K562 (cell line): ENCODE measurements at regions not wholly inside any gene's neighbourhood (a gene's known extent, or its start where the extent isn't known, plus 50 kb on each side); places are given as distances from the start of the nearest gene placed in this dataset.

Experiments
- ATAC-seq: fragments of 200-7000 bp; cut with Tn5 transposase; 3 replicates; pipeline ENCODE4 v1.9.1; 2020; ENCODE audit warnings: moderate library complexity
- BruUV-seq: library from RNA; stranded (reverse); fragments of 400-500 nt; replicated peaks from 2 replicates; lab custom pipeline; 2021; lab: Mats Ljungman, UMichigan
- CTCF ChIA-PET: fragments of 300-600 bp; formaldehyde crosslinking; extraction: SDS; loops from one replicate; lab custom pipeline; 2021; ENCODE audit warnings: low intra/inter-chr PET ratio; lab: Yijun Ruan, JAX
- POLR2A ChIA-PET: fragments of 300-600, 350-650 bp; sonication (Branson Sonifier 250); formaldehyde crosslinking; extraction: SDS; loops from one replicate; lab custom pipeline; 2021; ENCODE audit warnings: antibody characterized with exemption, inconsistent platforms; lab: Yijun Ruan, JAX
- DNase-seq, 4 experiments: peaks; one replicate each; pipeline versions ENCODE4 v3.0.0 to v3.0.0-alpha.2; 2011 to 2018; ENCODE audit warnings: low spot score in 3 of 4, mixed read lengths in 3 of 4; ENCODE audit errors: extremely low read depth in 1 of 4
- FAIRE-seq: peaks from 2 replicates; lab custom pipeline; 2011; peaks lifted over from hg19 to GRCh38; lab: Jason Lieb, UNC
- H2AFZ ChIP-seq: 2 replicates; pipeline ENCODE4 v1.6.0; 2011; ENCODE audit warnings: low read depth, low read length, control low read depth, inconsistent platforms
- H3K27ac ChIP-seq: fragments of 200-600 bp; 3 replicates; pipeline ENCODE4 v1.8.0; 2011; ENCODE audit warnings: low read depth, mild to moderate bottlenecking, control low read depth, inconsistent platforms, low read length, moderate library complexity, mixed read lengths; ENCODE audit errors: extremely low read depth
- H3K27me3 ChIP-seq, 2 experiments: fragments of 300-600 bp in 1 of 2; 2 replicates in 1 of 2; 3 replicates in 1 of 2; pipeline versions ENCODE4 v1.6.0 to v1.8.0; 2011; ENCODE audit warnings: inconsistent platforms in 2 of 2, low read length in 2 of 2, mild to moderate bottlenecking in 1 of 2, mixed read lengths in 1 of 2, moderate library complexity in 1 of 2; ENCODE audit not compliant: control insufficient read depth in 2 of 2, insufficient read depth in 2 of 2
- H3K36me3 ChIP-seq: fragments of 300-600 bp; 3 replicates; pipeline ENCODE4 v1.8.0; 2011; ENCODE audit warnings: mild to moderate bottlenecking, low read length, inconsistent platforms; ENCODE audit not compliant: control insufficient read depth, insufficient read depth
- H3K4me1 ChIP-seq, 2 experiments: fragments of 200-600 bp in 1 of 2; replicated peaks in 1 of 2; 2 replicates in 1 of 2; 3 replicates in 1 of 2; pipeline versions ENCODE4 v1.5.1 to v1.8.0; 2011; ENCODE audit warnings: inconsistent platforms in 2 of 2, low read length in 2 of 2, mild to moderate bottlenecking in 1 of 2, mixed read lengths in 1 of 2, moderate library complexity in 1 of 2; ENCODE audit not compliant: control insufficient read depth in 2 of 2, insufficient read depth in 2 of 2
- H3K4me2 ChIP-seq: 2 replicates; pipeline ENCODE4 v1.6.1; 2011; ENCODE audit warnings: low read length, control low read depth, inconsistent platforms, mixed read lengths; ENCODE audit not compliant: insufficient read depth
- H3K4me3 ChIP-seq: fragments of 200-600 bp; sonication (generic), shearing (Covaris generic); 2 replicates; pipeline ENCODE4 v1.5.1; 2016; ENCODE audit warnings: control low read depth, inconsistent platforms
- H3K79me2 ChIP-seq: fragments of 200-600 bp; 3 replicates; pipeline ENCODE4 v1.8.0; 2011; ENCODE audit warnings: low read length, inconsistent platforms; ENCODE audit not compliant: control insufficient read depth, insufficient read depth
- H3K9ac ChIP-seq, 2 experiments: 2 replicates each; pipeline versions ENCODE4 v1.6.0 to v1.6.1; 2011; ENCODE audit warnings: low read depth in 2 of 2, low read length in 2 of 2, control low read depth in 1 of 2, inconsistent platforms in 1 of 2, mild to moderate bottlenecking in 1 of 2, mixed read lengths in 1 of 2; ENCODE audit not compliant: insufficient read depth in 1 of 2
- H3K9me1 ChIP-seq: one replicate; pipeline ENCODE4 v1.6.0; 2011; ENCODE audit warnings: inconsistent platforms, mild to moderate bottlenecking, low read length, moderate library complexity; ENCODE audit not compliant: control insufficient read depth, insufficient read depth
- H3K9me3 ChIP-seq: replicated peaks from 2 replicates; pipeline ENCODE4 v1.5.1; 2011; ENCODE audit warnings: low read depth, low read length, inconsistent platforms; ENCODE audit not compliant: control insufficient read depth, insufficient read depth
- H4K20me1 ChIP-seq: replicated peaks from 2 replicates; pipeline ENCODE4 v1.6.1; 2011; ENCODE audit warnings: low read length, inconsistent platforms, mixed read lengths; ENCODE audit not compliant: control insufficient read depth, insufficient read depth
- ATF7 ChIP-seq: fragments of 450-650 bp; IDR thresholded peaks from 2 replicates; pipeline ENCODE4 v1.7.1; 2014; ENCODE audit warnings: mild to moderate bottlenecking, moderate library complexity
- BCL6 ChIP-seq: fragments of 250-450 bp; sonication (Bioruptor Pico); IDR thresholded peaks from 2 replicates; pipeline ENCODE4 v1.4.0; 2020
- BRD9 ChIP-seq: fragments of 450-650 bp; IDR thresholded peaks from 2 replicates; pipeline ENCODE4 v1.6.1; 2018; ENCODE audit warnings: low read depth; ENCODE audit not compliant: partially characterized antibody
- COPS2 ChIP-seq: fragments of 450-650 bp; conservative IDR thresholded peaks from 2 replicates; pipeline ENCODE4 v1.6.1; 2016; ENCODE audit warnings: mild to moderate bottlenecking, moderate library complexity
- FOXJ2 ChIP-seq: fragments of 200-800 bp; sonication (Bioruptor generic); IDR thresholded peaks from 2 replicates; pipeline ENCODE4 v1.6.1; 2016; ENCODE audit warnings: missing genetic modification characterization, missing compliant biosample characterization
- FOXP4 ChIP-seq: sonication (generic); formaldehyde crosslinking; IDR thresholded peaks from 2 replicates; pipeline ENCODE4 v1.8.0; 2022; ENCODE audit warnings: mild to moderate bottlenecking, missing genetic modification reagents, borderline replicate concordance
- HNRNPH1 ChIP-seq: fragments of 200-400 bp; formaldehyde crosslinking; optimal IDR thresholded peaks from 2 replicates; pipeline ENCODE3; 2017; ENCODE audit warnings: low read depth, mild to moderate bottlenecking, low read length, moderate library complexity
- MYNN ChIP-seq, 2 experiments: sonication (generic); formaldehyde crosslinking in 1 of 2; IDR thresholded peaks; 2 replicates each; pipeline versions ENCODE4 v1.5.0 to v1.6.1; 2016 to 2020; ENCODE audit warnings: antibody characterized with exemption in 1 of 2, missing genetic modification reagents in 1 of 2
- NR2F6 ChIP-seq: fragments of 450-650 bp; formaldehyde crosslinking; IDR thresholded peaks from 2 replicates; pipeline ENCODE4 v1.4.0; 2020; ENCODE audit warnings: mild to moderate bottlenecking
- PHTF2 ChIP-seq: fragments of 250-450 bp; sonication (Bioruptor Pico); IDR thresholded peaks from 2 replicates; pipeline ENCODE4 v1.5.0; 2021; ENCODE audit warnings: mild to moderate bottlenecking
- POLR2B ChIP-seq: fragments of 450-650 bp; IDR thresholded peaks from 2 replicates; pipeline ENCODE4 v1.6.1; 2018; ENCODE audit warnings: low read depth; ENCODE audit not compliant: partially characterized antibody
- SETDB1 ChIP-seq: IDR thresholded peaks from one replicate; pipeline ENCODE4 v1.6.1; 2012; ENCODE audit warnings: low read length, control low read depth, inconsistent platforms
- XRCC5 ChIP-seq: fragments of 200-400 bp; formaldehyde crosslinking; IDR thresholded peaks from 2 replicates; pipeline ENCODE4 v1.6.1; 2017; ENCODE audit warnings: low read depth, mild to moderate bottlenecking, low read length
- ZNF165 ChIP-seq: fragments of 250-450 bp; sonication (Bioruptor Pico); IDR thresholded peaks from 2 replicates; pipeline ENCODE4 v1.4.0; 2020; ENCODE audit warnings: borderline replicate concordance
- WGBS: fragments of 100-300 bp; shearing (Covaris generic); methylation state at CpG from one replicate; pipeline ENCODE4 v1.1.6; 2016; ENCODE audit warnings: low coverage, mixed read lengths; ENCODE audit not compliant: insufficient coverage; ENCODE audit errors: missing lambda C conversion rate; 5-methylcytosine and 5-hydroxymethylcytosine counted together
- in situ Hi-C: fragments of 300-500 bp; cut with MboI; formaldehyde crosslinking; loops from 4 replicates; pipeline ENCODE4 v1.15.0; 2018; ENCODE audit warnings: inconsistent platforms, mixed read lengths
- intact Hi-C: fragments of 100-400 bp; cut with micrococcal nuclease; formaldehyde crosslinking; loops from 2 replicates; pipeline ENCODE4 v1.14.2; 2022
- TF ChIP-seq, protein P1 (sequence below): fragments of 250-450 bp; sonication (Bioruptor Pico); IDR thresholded peaks from 2 replicates; pipeline ENCODE4 v1.5.0; 2022; ENCODE audit warnings: mild to moderate bottlenecking
- TF ChIP-seq, protein P2 (sequence below): fragments of 250-450 bp; sonication (Bioruptor Pico); IDR thresholded peaks from 2 replicates; pipeline ENCODE4 v1.8.0; 2021; ENCODE audit warnings: moderate library complexity, mild to moderate bottlenecking, inconsistent platforms

GRCh38 chr4:59536428-59536827, 1663.7 kb upstream of the ADGRL3 start (continued):
- TF ChIP-seq COPS2 = no peak

DNA sequence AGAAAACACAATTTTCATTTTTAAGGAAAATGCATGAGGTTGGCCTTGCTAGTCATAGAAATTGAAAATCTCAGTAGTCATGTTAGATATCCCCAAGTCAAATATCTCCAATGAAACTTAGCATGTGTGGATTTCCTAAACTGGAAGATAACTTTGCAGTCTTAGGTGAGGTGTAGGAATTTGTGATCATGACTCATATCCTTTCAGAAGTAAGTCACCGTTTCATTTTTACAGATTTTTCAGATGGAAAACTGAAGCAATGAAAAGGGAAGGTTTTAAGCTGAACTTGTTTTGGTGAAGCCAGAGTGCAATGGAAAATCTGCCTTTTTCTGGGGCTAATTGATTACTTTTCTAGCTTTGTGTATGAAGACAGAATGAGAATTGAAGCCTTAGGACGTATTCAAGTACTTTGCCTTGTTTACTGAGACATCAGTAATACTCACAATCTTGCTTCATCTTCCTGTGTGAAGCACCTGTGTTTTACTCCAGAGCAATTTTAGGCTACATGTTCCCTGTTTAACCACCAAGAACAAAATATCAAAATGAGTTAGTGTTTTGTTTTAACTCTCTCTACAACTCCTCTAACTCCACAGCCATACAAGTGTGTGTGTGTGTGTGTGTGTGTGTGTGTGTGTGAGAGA, 1662.8 kb upstream of the ADGRL3 start:
- no peak overlapping the region for H3K27ac ChIP-seq
- no peak for FAIRE-seq
- ATAC-seq = no peak
- no peak for DNase-seq
- no peaks in the 10 kb centered on the region for H3K4me1 ChIP-seq
- H3K27me3 ChIP-seq = no peaks in the 10 kb centered on the region
- H4K20me1 ChIP-seq = no peaks in the 10 kb centered on the region
- no peaks in the 10 kb centered on the region for H3K79me2 ChIP-seq
- in situ Hi-C loops (no loop called here), intact Hi-C loops (no loop called here)
- no TSS peak for BruUV-seq
- 0 out of 2 replicates have a peak, but pooled peaks cover 1% of the 10 kb centered on the region for H3K9me3 ChIP-seq
- WGBS = 0% methylated on average over 2 of the region's 2 CpGs
- POLR2A ChIA-PET = no interaction called here
- CTCF ChIA-PET = no interaction called here
- H3K9ac ChIP-seq = no peak overlapping the region
- no peaks in the 10 kb centered on the region for H3K9me1 ChIP-seq
- H3K4me3 ChIP-seq = no peak overlapping the region
- H3K4me2 ChIP-seq = no peak overlapping the region
- no peaks in the 10 kb centered on the region for H3K36me3 ChIP-seq
- no peak overlapping the region for H2AFZ ChIP-seq
- no peak for TF ChIP-seq SETDB1
- no peak for TF ChIP-seq POLR2B
- TF ChIP-seq MYNN (IDR thresholded peaks at IDR 0.05) = no peak
- no peak for TF ChIP-seq MYNN (CRISPR knock-in tag; IDR thresholded peaks at IDR 0.05)
- TF ChIP-seq, protein P1, sequence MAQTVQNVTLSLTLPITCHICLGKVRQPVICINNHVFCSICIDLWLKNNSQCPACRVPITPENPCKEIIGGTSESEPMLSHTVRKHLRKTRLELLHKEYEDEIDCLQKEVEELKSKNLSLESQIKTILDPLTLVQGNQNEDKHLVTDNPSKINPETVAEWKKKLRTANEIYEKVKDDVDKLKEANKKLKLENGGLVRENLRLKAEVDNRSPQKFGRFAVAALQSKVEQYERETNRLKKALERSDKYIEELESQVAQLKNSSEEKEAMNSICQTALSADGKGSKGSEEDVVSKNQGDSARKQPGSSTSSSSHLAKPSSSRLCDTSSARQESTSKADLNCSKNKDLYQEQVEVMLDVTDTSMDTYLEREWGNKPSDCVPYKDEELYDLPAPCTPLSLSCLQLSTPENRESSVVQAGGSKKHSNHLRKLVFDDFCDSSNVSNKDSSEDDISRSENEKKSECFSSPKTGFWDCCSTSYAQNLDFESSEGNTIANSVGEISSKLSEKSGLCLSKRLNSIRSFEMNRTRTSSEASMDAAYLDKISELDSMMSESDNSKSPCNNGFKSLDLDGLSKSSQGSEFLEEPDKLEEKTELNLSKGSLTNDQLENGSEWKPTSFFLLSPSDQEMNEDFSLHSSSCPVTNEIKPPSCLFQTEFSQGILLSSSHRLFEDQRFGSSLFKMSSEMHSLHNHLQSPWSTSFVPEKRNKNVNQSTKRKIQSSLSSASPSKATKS (CRISPR knock-in tag) = no peak
- no peak for TF ChIP-seq NR2F6 (CRISPR knock-in tag)
- TF ChIP-seq PHTF2 (CRISPR knock-in tag) = no peak
- TF ChIP-seq ATF7 = no peak
- no peak for TF ChIP-seq BRD9
- no peak for TF ChIP-seq FOXP4 (CRISPR knock-in tag)
- TF ChIP-seq FOXJ2 = no peak
- no peak for TF ChIP-seq BCL6
- TF ChIP-seq XRCC5 = no peak
- TF ChIP-seq, protein P2, sequence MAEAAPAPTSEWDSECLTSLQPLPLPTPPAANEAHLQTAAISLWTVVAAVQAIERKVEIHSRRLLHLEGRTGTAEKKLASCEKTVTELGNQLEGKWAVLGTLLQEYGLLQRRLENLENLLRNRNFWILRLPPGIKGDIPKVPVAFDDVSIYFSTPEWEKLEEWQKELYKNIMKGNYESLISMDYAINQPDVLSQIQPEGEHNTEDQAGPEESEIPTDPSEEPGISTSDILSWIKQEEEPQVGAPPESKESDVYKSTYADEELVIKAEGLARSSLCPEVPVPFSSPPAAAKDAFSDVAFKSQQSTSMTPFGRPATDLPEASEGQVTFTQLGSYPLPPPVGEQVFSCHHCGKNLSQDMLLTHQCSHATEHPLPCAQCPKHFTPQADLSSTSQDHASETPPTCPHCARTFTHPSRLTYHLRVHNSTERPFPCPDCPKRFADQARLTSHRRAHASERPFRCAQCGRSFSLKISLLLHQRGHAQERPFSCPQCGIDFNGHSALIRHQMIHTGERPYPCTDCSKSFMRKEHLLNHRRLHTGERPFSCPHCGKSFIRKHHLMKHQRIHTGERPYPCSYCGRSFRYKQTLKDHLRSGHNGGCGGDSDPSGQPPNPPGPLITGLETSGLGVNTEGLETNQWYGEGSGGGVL (CRISPR knock-in tag) = no peak
- no peak for TF ChIP-seq ZNF165 (CRISPR knock-in tag)
- TF ChIP-seq HNRNPH1 = no peak
